ENCODE measurements at regions not wholly inside any gene's neighbourhood (a gene's known extent, or its start where the extent isn't known, plus 50 kb on each side); places are given as distances from the start of the nearest gene placed in this dataset.

DNA sequence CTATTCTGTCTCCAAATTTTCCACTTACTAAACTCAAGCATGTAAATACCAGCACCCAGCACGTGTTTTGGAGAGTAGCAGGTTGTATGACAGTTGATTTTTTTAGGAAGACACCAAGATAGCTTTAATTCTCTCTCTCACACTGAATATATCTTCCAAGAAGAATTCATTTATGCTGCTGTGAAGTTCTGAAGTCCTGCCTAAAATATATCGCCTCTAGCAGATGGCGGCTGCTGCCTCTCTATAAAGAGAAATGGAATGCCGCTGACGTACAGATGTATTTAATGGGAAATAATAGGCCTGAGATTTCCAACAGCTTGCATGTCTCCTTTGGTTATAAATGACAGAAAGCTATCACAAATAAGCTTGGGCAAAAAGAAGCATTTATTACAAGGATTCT, 74.7 kb downstream of the PFDN4 start (continued):
- TF ChIP-seq RAD21 (IDR thresholded peaks at IDR 0.05 in 1 of 2, conservative IDR thresholded peaks at IDR 0.05 in 1 of 2; ENCODE audit: low read depth in 2 of 2, low read length in 2 of 2) (no peak), MAFK (IDR thresholded peaks at IDR 0.05; ENCODE audit: low read depth, low read length) (no peak)
- TF ChIP-seq, protein P1, sequence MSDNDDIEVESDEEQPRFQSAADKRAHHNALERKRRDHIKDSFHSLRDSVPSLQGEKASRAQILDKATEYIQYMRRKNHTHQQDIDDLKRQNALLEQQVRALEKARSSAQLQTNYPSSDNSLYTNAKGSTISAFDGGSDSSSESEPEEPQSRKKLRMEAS (IDR thresholded peaks at IDR 0.05) = no peak

Measured in H1 (cell line).